Chondrocyte (in vitro differentiated cells): ENCODE measurements at regions not wholly inside any gene's neighbourhood (a gene's known extent, or its start where the extent isn't known, plus 50 kb on each side); places are given as distances from the start of the nearest gene placed in this dataset.
"Not testable (repeated sequence)": the region's sequence is repeated elsewhere in the genome, so short reads cannot be mapped to it uniquely, and the experiment has no call there.

Experiments used
- DNase-seq: peaks from one replicate; pipeline ENCODE4 v3.0.0; 2021; ENCODE audit warnings: mixed read lengths, low spot score
- H3K27ac Mint-ChIP-seq: one replicate; pipeline ENCODE4 v1.8.0; 2021; ENCODE audit warnings: mild to moderate bottlenecking, moderate library complexity, mixed read lengths; ENCODE audit not compliant: unreplicated experiment
- H3K27me3 Mint-ChIP-seq: 2 replicates; pipeline ENCODE4 v1.8.0; 2021; ENCODE audit warnings: low read depth, mixed read lengths
- H3K36me3 Mint-ChIP-seq: 2 replicates; pipeline ENCODE4 v1.8.0; 2021; ENCODE audit warnings: low read depth, mixed read lengths
- H3K4me1 Mint-ChIP-seq: 2 replicates; pipeline ENCODE4 v1.8.0; 2021; ENCODE audit warnings: low read depth, mild to moderate bottlenecking, mixed read lengths
- H3K4me3 Mint-ChIP-seq: one replicate; pipeline ENCODE4 v1.8.0; 2021; ENCODE audit warnings: mild to moderate bottlenecking, moderate library complexity, mixed read lengths; ENCODE audit not compliant: unreplicated experiment
- H3K9me3 Mint-ChIP-seq: 2 replicates; pipeline ENCODE4 v1.8.0; 2021; ENCODE audit warnings: low read depth, mixed read lengths
- CTCF ChIP-seq: fragments of 200-600 bp; sonication (generic); IDR thresholded peaks from 2 replicates; pipeline ENCODE4 v1.5.0; 2021; ENCODE audit warnings: antibody characterized with exemption, mild to moderate bottlenecking, moderate library complexity

- DNase-seq, result no peak
- TF ChIP-seq CTCF, result no peak
- Mint-ChIP-seq H3K9me3 (peaks cover 57% of the 10 kb centered on the region), H3K4me3 (no peak overlapping the region), H3K36me3 (no peaks in the 10 kb centered on the region), H3K27me3 (no peaks in the 10 kb centered on the region), H3K27ac (no peak overlapping the region), H3K4me1 (no peaks in the 10 kb centered on the region)
Observed at GRCh38 chr7:63106506-63107388, 891.9 kb upstream of the ZNF722 start.

GRCh38 chr7:63111511-63111910 is 887.1 kb upstream of the ZNF722 start:
- DNase-seq, H3K4me1 Mint-ChIP-seq, H3K36me3 Mint-ChIP-seq, H3K4me3 Mint-ChIP-seq, H3K27me3 Mint-ChIP-seq, H3K27ac Mint-ChIP-seq: not testable (repeated sequence)
- peaks cover 50% of the 10 kb centered on the region for H3K9me3 Mint-ChIP-seq

- Mint-ChIP-seq H3K4me1 (no peaks in the 10 kb centered on the region), H3K27me3 (no peaks in the 10 kb centered on the region), H3K27ac (no peak overlapping the region), H3K36me3 (peaks cover 2% of the 10 kb centered on the region), H3K9me3 (peaks cover 40% of the 10 kb centered on the region), H3K4me3 (no peak overlapping the region)
- DNase-seq, result no peak
- TF ChIP-seq CTCF, result no peak
Observed at GRCh38 chr7:63112764-63113712, 885.6 kb upstream of the ZNF722 start.

GRCh38 chr7:63113713-63114285 is 884.9 kb upstream of the ZNF722 start:
- no peak for TF ChIP-seq CTCF
- H3K36me3 Mint-ChIP-seq, result peaks cover 2% of the 10 kb centered on the region
- peaks cover 44% of the 10 kb centered on the region for H3K9me3 Mint-ChIP-seq
- no peaks in the 10 kb centered on the region for H3K4me1 Mint-ChIP-seq
- H3K27me3 Mint-ChIP-seq, result no peaks in the 10 kb centered on the region
- H3K4me3 Mint-ChIP-seq, result no peak overlapping the region
- H3K27ac Mint-ChIP-seq, result no peak overlapping the region
- DNase-seq, result peak; percentile 95

GRCh38 chr7:63114371-63114985 is 884.2 kb upstream of the ZNF722 start:
- no peak for TF ChIP-seq CTCF
- peak; percentile 96 for DNase-seq
- Mint-ChIP-seq H3K27ac (no peak overlapping the region), H3K36me3 (peaks cover 2% of the 10 kb centered on the region), H3K4me1 (no peaks in the 10 kb centered on the region), H3K27me3 (no peaks in the 10 kb centered on the region), H3K9me3 (peaks cover 47% of the 10 kb centered on the region), H3K4me3 (no peak overlapping the region)
